ENCODE measurements at regions not wholly inside any gene's neighbourhood (a gene's known extent, or its start where the extent isn't known, plus 50 kb on each side); places are given as distances from the start of the nearest gene placed in this dataset.
A peak's percentile ranks its signal among the peaks of the same experiment; 100 is the strongest.
"Not testable (repeated sequence)": the region's sequence is repeated elsewhere in the genome, so short reads cannot be mapped to it uniquely, and the experiment has no call there.

DNA sequence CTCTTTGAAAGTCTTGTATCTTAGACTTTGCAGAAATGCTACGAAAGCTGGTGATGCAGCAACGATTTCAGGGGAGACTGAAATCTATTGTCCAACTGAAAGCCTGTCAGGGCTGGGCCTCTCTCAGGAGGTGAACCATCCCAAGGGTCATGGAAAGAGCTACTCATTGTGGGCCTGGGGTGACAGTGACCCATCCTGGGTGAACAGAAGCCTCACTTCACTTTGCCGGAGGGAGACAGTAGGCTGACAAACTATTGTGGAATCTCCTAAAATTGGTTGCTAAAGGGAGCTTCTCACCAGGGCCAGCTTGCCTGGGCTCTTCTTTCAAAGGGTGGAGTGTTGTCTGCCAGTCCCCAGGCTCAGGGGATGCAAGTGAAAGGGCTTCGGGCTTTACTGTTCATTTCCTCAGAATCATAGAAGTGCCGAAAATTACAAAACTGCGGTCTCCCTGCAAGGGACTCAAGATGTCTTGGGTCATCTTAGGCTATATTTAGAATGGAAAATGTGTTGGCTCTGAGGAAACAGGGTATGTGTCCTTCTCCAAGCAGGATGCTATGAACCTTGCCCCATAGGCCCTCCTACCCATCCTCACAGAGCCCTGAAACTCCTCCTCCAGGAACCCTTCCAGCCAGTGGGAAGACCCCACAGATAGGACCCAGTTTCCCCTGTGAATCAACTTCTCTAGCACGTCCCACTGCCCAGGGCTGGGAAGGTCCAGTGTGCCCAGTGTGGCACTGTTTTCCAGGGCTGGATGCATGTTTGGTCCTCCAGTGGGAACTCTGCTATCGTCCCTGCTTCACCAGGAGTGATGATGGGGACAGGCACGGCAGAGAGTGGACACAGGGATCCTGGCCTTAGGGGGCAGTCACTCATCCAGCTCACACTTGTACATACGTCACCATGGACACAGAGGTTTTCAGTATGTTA is 173.4 kb upstream of the PLGLB2 start:
- not testable (repeated sequence) for DNase-seq (ENCODE audit: low read depth in 4 of 6, low spot score in 6 of 6); H3K4me3 ChIP-seq (ENCODE audit: low read depth, low read length); H3K27ac ChIP-seq (ENCODE audit: low read depth, low read length); H3K36me3 ChIP-seq (ENCODE audit: control insufficient read depth, insufficient read depth, low read length); H3K9me3 ChIP-seq (ENCODE audit: control insufficient read depth, insufficient read depth, low read length); H3K4me1 ChIP-seq (ENCODE audit: control insufficient read depth, insufficient read depth, low read length); H3K27me3 ChIP-seq (ENCODE audit: control insufficient read depth, insufficient read depth, low read length)
- WGBS (ENCODE audit: insufficient coverage) = no CpG with 5 or more reads among the region's 10 CpGs

DNA sequence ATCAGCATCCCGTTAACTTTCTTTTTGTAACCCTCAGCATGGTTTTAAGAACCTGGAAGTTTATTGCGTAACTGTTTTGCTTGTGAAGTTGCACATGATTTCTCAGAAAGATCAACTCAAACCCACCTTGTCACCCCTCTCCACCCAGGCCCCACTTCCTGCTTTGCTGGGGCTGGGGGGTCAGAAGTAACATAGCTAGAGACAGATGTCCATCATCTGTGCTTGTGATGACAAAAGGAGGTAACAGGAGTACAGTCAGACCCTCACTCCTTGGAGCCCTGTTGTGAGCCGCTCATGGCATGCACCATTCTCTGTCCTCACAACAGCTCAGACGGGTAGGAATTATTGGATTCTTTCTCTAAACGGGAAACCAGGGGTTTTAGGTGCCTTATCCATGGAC is 172.7 kb upstream of the PLGLB2 start:
- not testable (repeated sequence) for H3K4me1 ChIP-seq (ENCODE audit: control insufficient read depth, insufficient read depth, low read length); H3K36me3 ChIP-seq (ENCODE audit: control insufficient read depth, insufficient read depth, low read length); H3K27ac ChIP-seq (ENCODE audit: low read depth, low read length); H3K27me3 ChIP-seq (ENCODE audit: control insufficient read depth, insufficient read depth, low read length); H3K4me3 ChIP-seq (ENCODE audit: low read depth, low read length); H3K9me3 ChIP-seq (ENCODE audit: control insufficient read depth, insufficient read depth, low read length); DNase-seq (ENCODE audit: low read depth in 4 of 6, low spot score in 6 of 6)
- WGBS (ENCODE audit: insufficient coverage) = no CpG with 5 or more reads among the region's 5 CpGs

DNA sequence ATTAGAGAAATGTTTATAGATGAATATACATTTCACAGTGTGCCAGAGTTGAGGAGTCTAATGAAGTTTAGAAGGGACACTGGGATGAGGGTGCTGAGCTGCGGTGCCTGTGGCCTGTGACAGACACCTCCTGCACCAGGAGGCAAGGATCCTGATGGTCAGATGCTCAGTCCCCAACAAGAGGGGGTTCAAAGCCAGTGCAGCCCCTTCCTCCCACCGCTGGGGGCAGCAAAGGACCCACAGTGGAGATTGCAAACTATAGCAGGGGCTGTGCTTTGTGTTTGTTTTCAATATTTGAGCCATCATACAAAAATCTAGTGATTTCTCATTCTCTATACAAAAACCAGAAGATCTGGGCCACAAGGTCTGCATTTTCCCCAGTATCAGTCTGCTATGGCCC is 170.5 kb upstream of the PLGLB2 start:
- not testable (repeated sequence) for H3K4me3 ChIP-seq (ENCODE audit: low read depth, low read length); H3K27ac ChIP-seq (ENCODE audit: low read depth, low read length); H3K4me1 ChIP-seq (ENCODE audit: control insufficient read depth, insufficient read depth, low read length); DNase-seq (ENCODE audit: low read depth in 4 of 6, low spot score in 6 of 6); H3K27me3 ChIP-seq (ENCODE audit: control insufficient read depth, insufficient read depth, low read length); H3K36me3 ChIP-seq (ENCODE audit: control insufficient read depth, insufficient read depth, low read length); H3K9me3 ChIP-seq (ENCODE audit: control insufficient read depth, insufficient read depth, low read length)
- no CpG with 5 or more reads among the region's 2 CpGs for WGBS (ENCODE audit: insufficient coverage)

DNA sequence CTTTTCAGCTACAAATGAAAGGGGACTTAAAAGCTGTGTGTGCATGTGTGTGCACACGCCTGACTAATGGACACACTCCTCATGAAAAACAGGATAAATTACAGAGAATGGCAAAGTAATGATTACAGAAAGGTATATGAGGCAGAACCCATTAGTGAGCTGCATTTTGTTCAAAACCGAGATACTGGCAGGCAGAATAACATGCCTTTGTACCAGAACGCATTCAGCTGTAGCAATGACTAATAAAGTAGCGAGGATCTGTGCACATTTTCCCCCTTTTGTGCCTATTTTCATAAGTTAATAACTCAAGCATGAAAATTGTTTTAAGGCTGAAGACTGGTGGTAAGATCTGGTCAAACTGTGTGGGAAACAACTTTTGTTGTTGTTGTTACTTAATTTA is 165.7 kb upstream of the PLGLB2 start:
- H3K9me3 ChIP-seq (ENCODE audit: control insufficient read depth, insufficient read depth, low read length); DNase-seq (ENCODE audit: low read depth in 4 of 6, low spot score in 6 of 6); H3K36me3 ChIP-seq (ENCODE audit: control insufficient read depth, insufficient read depth, low read length); H3K27me3 ChIP-seq (ENCODE audit: control insufficient read depth, insufficient read depth, low read length); H3K4me3 ChIP-seq (ENCODE audit: low read depth, low read length); H3K4me1 ChIP-seq (ENCODE audit: control insufficient read depth, insufficient read depth, low read length); H3K27ac ChIP-seq (ENCODE audit: low read depth, low read length): not testable (repeated sequence)
- no CpG with 5 or more reads among the region's 4 CpGs for WGBS (ENCODE audit: insufficient coverage)

DNA sequence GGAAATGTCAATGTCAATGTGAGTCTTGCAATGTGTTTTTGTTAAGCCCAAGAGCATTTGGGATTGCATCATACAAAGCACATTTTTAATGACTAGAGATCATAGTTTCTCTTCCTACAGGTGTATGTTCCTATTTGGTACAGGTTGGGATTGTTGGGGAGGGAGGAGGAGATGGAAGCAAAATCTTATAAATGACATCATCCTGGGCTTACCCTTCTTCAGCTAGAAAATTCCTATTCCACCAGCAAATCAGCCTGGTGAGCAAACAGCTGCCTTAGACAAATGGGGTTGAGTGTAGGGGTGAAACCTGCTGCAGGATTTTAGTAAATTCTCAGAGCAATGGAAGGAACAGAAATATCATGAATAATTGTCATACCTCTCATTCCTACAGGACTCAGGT is 165.3 kb upstream of the PLGLB2 start:
- H3K4me3 ChIP-seq (ENCODE audit: low read depth, low read length); H3K4me1 ChIP-seq (ENCODE audit: control insufficient read depth, insufficient read depth, low read length); DNase-seq (ENCODE audit: low read depth in 4 of 6, low spot score in 6 of 6); H3K36me3 ChIP-seq (ENCODE audit: control insufficient read depth, insufficient read depth, low read length); H3K9me3 ChIP-seq (ENCODE audit: control insufficient read depth, insufficient read depth, low read length); H3K27me3 ChIP-seq (ENCODE audit: control insufficient read depth, insufficient read depth, low read length); H3K27ac ChIP-seq (ENCODE audit: low read depth, low read length): not testable (repeated sequence)

DNA sequence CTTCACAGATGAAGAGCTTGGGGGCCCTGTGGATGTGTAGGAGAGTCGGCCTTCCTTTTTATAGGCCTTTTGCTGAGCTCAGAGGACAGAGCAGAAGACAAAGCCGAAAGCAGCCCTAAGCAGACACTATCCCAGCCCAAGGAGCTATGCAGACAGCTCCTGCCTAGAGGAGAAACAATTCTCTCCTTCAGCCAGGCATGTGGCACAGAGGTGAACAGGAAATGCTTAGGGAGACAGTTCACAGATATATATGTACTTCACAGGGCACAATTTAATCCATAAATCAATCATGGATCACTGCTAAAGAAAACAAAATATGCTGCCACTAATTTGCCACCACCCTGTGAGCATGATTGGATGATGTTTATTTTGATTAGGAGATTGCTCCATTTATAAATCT is 164.5 kb upstream of the PLGLB2 start:
- H3K4me1 ChIP-seq (ENCODE audit: control insufficient read depth, insufficient read depth, low read length); DNase-seq (ENCODE audit: low read depth in 4 of 6, low spot score in 6 of 6); H3K9me3 ChIP-seq (ENCODE audit: control insufficient read depth, insufficient read depth, low read length); H3K27me3 ChIP-seq (ENCODE audit: control insufficient read depth, insufficient read depth, low read length); H3K4me3 ChIP-seq (ENCODE audit: low read depth, low read length); H3K36me3 ChIP-seq (ENCODE audit: control insufficient read depth, insufficient read depth, low read length); H3K27ac ChIP-seq (ENCODE audit: low read depth, low read length): not testable (repeated sequence)
- no CpG with 5 or more reads among the region's 2 CpGs for WGBS (ENCODE audit: insufficient coverage)

DNA sequence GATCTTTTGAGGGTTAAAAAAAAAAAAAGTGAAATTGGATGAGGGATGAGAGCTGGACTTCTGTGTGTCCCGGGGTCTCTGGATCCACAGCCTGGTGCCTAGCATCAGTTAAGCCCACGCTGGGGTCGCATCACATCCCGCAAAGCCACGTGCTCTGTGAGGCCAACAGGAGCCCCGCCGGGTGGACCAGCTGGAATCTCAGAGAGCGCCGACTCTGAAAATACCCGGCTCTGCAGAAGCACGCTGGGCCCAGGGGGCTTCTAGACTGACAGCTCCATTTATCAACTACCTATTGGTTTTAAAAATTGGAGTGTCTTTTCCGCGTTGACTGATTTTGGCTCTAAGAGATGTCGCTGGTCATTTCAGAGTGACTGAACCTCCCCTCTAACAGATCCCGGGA is 164.1 kb upstream of the PLGLB2 start:
- not testable (repeated sequence) for H3K9me3 ChIP-seq (ENCODE audit: control insufficient read depth, insufficient read depth, low read length); H3K4me3 ChIP-seq (ENCODE audit: low read depth, low read length); H3K27ac ChIP-seq (ENCODE audit: low read depth, low read length); H3K4me1 ChIP-seq (ENCODE audit: control insufficient read depth, insufficient read depth, low read length); H3K27me3 ChIP-seq (ENCODE audit: control insufficient read depth, insufficient read depth, low read length); H3K36me3 ChIP-seq (ENCODE audit: control insufficient read depth, insufficient read depth, low read length)
- DNase-seq (ENCODE audit: low read depth in 4 of 6, low spot score in 6 of 6) = peak in 1 of 6 donors; percentile 43
- WGBS (ENCODE audit: insufficient coverage) = 20% methylated on average over 1 of the region's 15 CpGs

DNA sequence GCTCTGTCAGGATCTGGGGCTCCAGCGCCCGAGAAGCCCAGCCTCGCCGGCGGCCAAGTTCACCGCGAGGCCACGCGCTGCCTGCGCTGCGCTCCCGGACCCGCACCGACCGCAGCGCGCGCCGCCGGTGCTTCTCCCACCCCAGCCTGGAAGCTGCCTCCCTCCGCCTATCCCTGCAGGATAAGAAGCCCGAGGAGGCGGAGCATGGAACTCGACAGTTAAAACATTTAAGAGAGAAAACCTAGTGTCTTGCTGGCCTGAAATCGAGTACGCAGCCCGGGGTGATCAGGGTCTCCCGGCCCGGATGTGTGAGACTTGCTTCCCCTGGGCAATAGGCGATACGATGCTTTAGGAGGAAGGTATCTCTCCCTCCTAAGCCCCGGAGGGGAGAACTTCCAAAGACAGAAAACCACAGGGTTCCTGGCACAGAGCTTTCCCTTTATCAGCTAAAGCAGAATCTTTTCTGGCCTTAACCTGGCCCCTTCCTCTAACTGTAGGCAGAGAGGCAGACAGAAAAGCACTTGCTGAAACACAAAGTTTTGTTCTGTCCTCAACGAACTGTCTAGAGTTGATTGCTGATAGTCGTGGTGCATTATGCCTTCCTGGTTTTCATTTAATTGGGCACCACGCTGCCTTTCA is 163.5 kb upstream of the PLGLB2 start:
- H3K4me1 ChIP-seq (ENCODE audit: control insufficient read depth, insufficient read depth, low read length); H3K9me3 ChIP-seq (ENCODE audit: control insufficient read depth, insufficient read depth, low read length); H3K27ac ChIP-seq (ENCODE audit: low read depth, low read length); H3K36me3 ChIP-seq (ENCODE audit: control insufficient read depth, insufficient read depth, low read length); H3K4me3 ChIP-seq (ENCODE audit: low read depth, low read length); H3K27me3 ChIP-seq (ENCODE audit: control insufficient read depth, insufficient read depth, low read length): not testable (repeated sequence)
- DNase-seq (ENCODE audit: low read depth in 4 of 6, low spot score in 6 of 6) = peak in 2 of 6 donors; percentile 43 to 69
- WGBS (ENCODE audit: insufficient coverage) = 0% methylated on average over 20 of the region's 35 CpGs

DNA sequence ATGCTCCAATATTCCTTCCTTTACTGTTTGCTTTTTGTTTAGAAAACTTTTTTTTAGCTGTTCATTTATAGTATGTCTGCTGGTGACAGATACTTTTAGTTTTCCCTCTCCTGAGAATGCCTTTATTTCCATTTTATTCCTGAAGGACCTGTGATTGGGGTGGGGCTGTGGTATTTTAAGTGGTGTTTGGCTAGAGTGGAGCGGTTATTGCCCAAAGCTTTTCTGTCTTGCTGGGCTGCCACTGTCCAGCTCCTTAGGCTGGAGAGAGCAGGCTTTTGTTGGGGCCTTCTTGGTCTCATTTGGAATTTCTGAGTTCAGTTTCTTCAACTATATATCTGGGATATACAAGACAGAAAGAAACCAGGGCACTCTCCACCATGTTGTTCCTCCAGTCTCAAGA is 160.0 kb upstream of the PLGLB2 start:
- not testable (repeated sequence) for H3K9me3 ChIP-seq (ENCODE audit: control insufficient read depth, insufficient read depth, low read length); H3K27ac ChIP-seq (ENCODE audit: low read depth, low read length); DNase-seq (ENCODE audit: low read depth in 4 of 6, low spot score in 6 of 6); H3K4me3 ChIP-seq (ENCODE audit: low read depth, low read length); H3K27me3 ChIP-seq (ENCODE audit: control insufficient read depth, insufficient read depth, low read length); H3K4me1 ChIP-seq (ENCODE audit: control insufficient read depth, insufficient read depth, low read length); H3K36me3 ChIP-seq (ENCODE audit: control insufficient read depth, insufficient read depth, low read length)
- WGBS (ENCODE audit: insufficient coverage) = no CpG with 5 or more reads among the region's 1 CpG

DNA sequence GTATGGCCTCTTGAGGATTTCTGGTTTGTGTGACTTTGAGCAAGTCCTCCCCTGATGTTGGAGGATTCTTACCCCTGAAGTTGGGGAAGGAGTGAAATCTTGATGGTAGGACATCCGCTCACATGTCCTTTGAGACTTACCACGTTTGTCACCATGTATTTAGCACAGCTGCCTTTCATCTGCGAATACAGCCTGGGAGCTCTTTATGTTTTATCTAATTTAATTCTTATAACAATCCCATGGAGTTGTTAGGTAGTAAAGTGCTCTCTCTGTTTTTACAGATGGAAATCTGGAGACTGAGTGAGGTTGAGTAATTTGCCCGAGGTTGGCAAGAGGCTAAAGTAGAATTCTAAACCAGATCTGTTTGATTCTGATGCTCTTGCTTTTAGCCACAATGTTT is 154.9 kb upstream of the PLGLB2 start:
- not testable (repeated sequence) for H3K4me3 ChIP-seq (ENCODE audit: low read depth, low read length); H3K4me1 ChIP-seq (ENCODE audit: control insufficient read depth, insufficient read depth, low read length); DNase-seq (ENCODE audit: low read depth in 4 of 6, low spot score in 6 of 6); H3K27me3 ChIP-seq (ENCODE audit: control insufficient read depth, insufficient read depth, low read length); H3K9me3 ChIP-seq (ENCODE audit: control insufficient read depth, insufficient read depth, low read length); H3K36me3 ChIP-seq (ENCODE audit: control insufficient read depth, insufficient read depth, low read length); H3K27ac ChIP-seq (ENCODE audit: low read depth, low read length)
- WGBS (ENCODE audit: insufficient coverage) = no CpG with 5 or more reads among the region's 4 CpGs

All from spinal cord (tissue), 9 donors.